ENCODE measurements at regions not wholly inside any gene's neighbourhood (a gene's known extent, or its start where the extent isn't known, plus 50 kb on each side); places are given as distances from the start of the nearest gene placed in this dataset.

GRCh38 chr4:10738826-10739489 lies 54.4 kb upstream of the CLNK start:
- no peak for DNase-seq

GRCh38 chr4:10737337-10737736 lies 52.8 kb upstream of the CLNK start:
- no peak for DNase-seq

- DNase-seq: no peak
Measured at GRCh38 chr4:10736895-10737294, 52.3 kb upstream of the CLNK start.

GRCh38 chr4:10736266-10736665 lies 51.7 kb upstream of the CLNK start:
- no peak for DNase-seq

- DNase-seq: peak; percentile 78
Measured at GRCh38 chr4:10734697-10735096, 50.1 kb upstream of the CLNK start.
